Hepatocyte (in vitro differentiated cells): ENCODE measurements at regions not wholly inside any gene's neighbourhood (a gene's known extent, or its start where the extent isn't known, plus 50 kb on each side); places are given as distances from the start of the nearest gene placed in this dataset.

Experiments used
- CTCF ChIP-seq: fragments of 200-600 bp; sonication (generic); IDR thresholded peaks from 2 replicates; pipeline ENCODE4 v1.5.1; 2016; ENCODE audit warnings: antibody characterized with exemption, mild to moderate bottlenecking; ENCODE audit not compliant: poor library complexity
- EZH2 ChIP-seq: fragments of 200-600 bp; sonication (generic); IDR thresholded peaks from 2 replicates; pipeline ENCODE4 v1.6.1; 2016; ENCODE audit warnings: antibody characterized with exemption, mild to moderate bottlenecking, borderline replicate concordance
- EZH2phosphoT487 ChIP-seq: fragments of 200-600 bp; sonication (generic); IDR thresholded peaks from one replicate; pipeline ENCODE4 v1.6.1; 2018; ENCODE audit warnings: antibody characterized with exemption, mild to moderate bottlenecking, low read depth, moderate library complexity; ENCODE audit not compliant: unreplicated experiment, severe bottlenecking

GRCh38 chr16:6195966-6196365 is 1098.4 kb upstream of the EEF2KMT start:
- no peak for TF ChIP-seq CTCF
- no peak for TF ChIP-seq EZH2
- TF ChIP-seq EZH2phosphoT487: no peak
